ENCODE measurements at regions not wholly inside any gene's neighbourhood (a gene's known extent, or its start where the extent isn't known, plus 50 kb on each side); places are given as distances from the start of the nearest gene placed in this dataset.

GRCh38 chr18:26617151-26617554, 68.8 kb upstream of the KCTD1 start:
- ChIA-PET POLR2A (no interaction called here), CTCF (interaction anchor here (1.0 to 1.7 kb wide), 2 partner anchors 9 to 21 kb away, joined by 3 read pairs; no protein-coding TSS in a partner anchor)
- DNase-seq, result no peak
- Histone ChIP-seq H3K4me3 (ENCODE audit: low read depth in 2 of 2, low read length in 1 of 2) (no peak overlapping the region), H2AFZ (ENCODE audit: low read depth) (no peak overlapping the region), H3K9ac (no peak overlapping the region), H3K9me2 (no peaks in the 10 kb centered on the region), H3K9me3 (no peaks in the 10 kb centered on the region), H3K36me3 (replicated peaks in 1 of 2; ENCODE audit: control insufficient read depth in 1 of 2, insufficient read depth in 2 of 2, low read length in 1 of 2) (no peaks in the 10 kb centered on the region), H3K79me2 (ENCODE audit: insufficient read depth) (no peaks in the 10 kb centered on the region), H3K4me2 (no peak overlapping the region), H3K27ac (ENCODE audit: low read depth in 2 of 2, low read length in 1 of 2) (peak overlapping the region in 1 of 2 experiments; percentile 53; a peak in 2 of 4 replicates), H3K4me1 (ENCODE audit: control insufficient read depth in 1 of 2, insufficient read depth in 2 of 2, low read depth in 1 of 2, low read length in 1 of 2) (peaks cover 0 to 7% of the 10 kb centered on the region in 2 experiments; a peak in 1 of 4 replicates), H4K20me1 (ENCODE audit: insufficient read depth) (no peaks in the 10 kb centered on the region), H3K27me3 (ENCODE audit: insufficient read depth) (no peaks in the 10 kb centered on the region), H3F3A (replicated peaks; ENCODE audit: insufficient read depth) (no peaks in the 10 kb centered on the region)
- 16% methylated on average over 3 of the region's 3 CpGs for WGBS (ENCODE audit: low lambda C conversion rate)
- TF ChIP-seq PBX3 (IDR thresholded peaks at IDR 0.05) (peak; percentile 90), GATA2 (CRISPR knock-in tag; IDR thresholded peaks at IDR 0.05) (no peak), NRF1 (IDR thresholded peaks at IDR 0.05; ENCODE audit: low read depth, low read length) (no peak), TEAD4 (IDR thresholded peaks at IDR 0.05; ENCODE audit: borderline replicate concordance, insufficient read depth) (no peak; the same call in 1 of the 2 replicates), MEF2A (IDR thresholded peaks at IDR 0.05; ENCODE audit: borderline replicate concordance, low read depth) (peak; percentile 21; the same call in 1 of the 2 replicates), NFIC (IDR thresholded peaks at IDR 0.05; ENCODE audit: borderline replicate concordance) (no peak), RXRA (IDR thresholded peaks at IDR 0.05; ENCODE audit: borderline replicate concordance, low read depth) (0 out of 2 replicates have a peak, but pooled peaks have one; percentile 11), FOXM1 (IDR thresholded peaks at IDR 0.05; ENCODE audit: low read depth) (no peak), CTCF (IDR thresholded peaks at IDR 0.05) (no peak), REST (IDR thresholded peaks at IDR 0.05; ENCODE audit: low read depth, low read length) (no peak), EP300 (IDR thresholded peaks at IDR 0.05; ENCODE audit: borderline replicate concordance in 1 of 2, low read depth in 1 of 2, low read length in 1 of 2) (peak in 1 of 2 experiments; percentile 57; a peak in 1 of 4 replicates), JUND (IDR thresholded peaks at IDR 0.05) (peak; percentile 77), CHD2 (IDR thresholded peaks at IDR 0.05; ENCODE audit: low read length, partially characterized antibody) (no peak), USF1 (IDR thresholded peaks at IDR 0.05; ENCODE audit: borderline replicate concordance, low read depth) (no peak), USF2 (IDR thresholded peaks at IDR 0.05; ENCODE audit: borderline replicate concordance, low read depth, low read length) (no peak), FOSL2 (IDR thresholded peaks at IDR 0.05; ENCODE audit: borderline replicate concordance, low read depth) (peak; percentile 57; the same call in 1 of the 2 replicates), TCF12 (IDR thresholded peaks at IDR 0.05) (peak; percentile 58), MXI1 (IDR thresholded peaks at IDR 0.05; ENCODE audit: low read depth, low read length) (no peak), MAX (IDR thresholded peaks at IDR 0.05; ENCODE audit: low read depth) (peak; percentile 28; the same call in 1 of the 2 replicates), IRF3 (IDR thresholded peaks at IDR 0.05; ENCODE audit: low read depth, low read length) (no peak), SMC3 (IDR thresholded peaks at IDR 0.05; ENCODE audit: low read depth, low read length) (no peak), RAD21 (IDR thresholded peaks at IDR 0.05; ENCODE audit: low read length) (no peak), POLR2AphosphoS5 (IDR thresholded peaks at IDR 0.05; ENCODE audit: low read depth, low read length) (no peak), EZH2phosphoT487 (IDR thresholded peaks at IDR 0.05; ENCODE audit: borderline replicate concordance, low read depth) (no peak), RFX5 (IDR thresholded peaks at IDR 0.05; ENCODE audit: low read length) (no peak)

All from SK-N-SH (cell line).